Heart left ventricle (tissue), 13 donors: ENCODE measurements at regions not wholly inside any gene's neighbourhood (a gene's known extent, or its start where the extent isn't known, plus 50 kb on each side); places are given as distances from the start of the nearest gene placed in this dataset.

Source experiments
- POLR2A ChIP-seq, 2 donors: fragments of 450-650 bp; IDR thresholded peaks; one replicate each; pipeline ENCODE4 v1.6.1; 2017; ENCODE audit warnings: antibody characterized with exemption in 2 of 2, mild to moderate bottlenecking in 2 of 2, moderate library complexity in 2 of 2
- TF ChIP-seq, protein P1 (sequence below), 12 donors: fragments of 200-600 bp; sonication (generic) in 4 of 12; IDR thresholded peaks; one replicate each; pipeline versions ENCODE4 v1.5.0 to v1.8.0; 2018 to 2022; ENCODE audit warnings: antibody characterized with exemption in 12 of 12, mild to moderate bottlenecking in 5 of 12
- donor health status: ischemic (EF 13 %, LVEDD 7.1; RV severe dilation, severe dysfunction).
- donor health status: DM: no; HTN: yes; CAD: no.
- donor health status: DM: no; HTN: no; CAD: no.
- donor health status: ischemic (EF 25% LVEDD 6.9; RV normal size, moderate dysfunction).
- donor health status: ischemic (EF 25% LVEDD 5.7; RV mildly dilated, moderate dysfunction).
- donor health status: ischemic (EF 35%, LVEDD 5.7; RV mildly dilated, moderate dysfunction).
- donor health status: nonischemic (EF 11% LVEDD 7.7; RV severe dilation, severe dysfunction).
- donor health status: DM: yes; HTN: yes; CAD: no.
- donor health status: PGD.
- donor health status: ischemic (EF 29% LVEDD 5.4; RV normal size, mild dysfunction).
- donor health status: nonischemic (EF 23%, LVEDD 6.1; RV moderate dilation, normal function).

DNA sequence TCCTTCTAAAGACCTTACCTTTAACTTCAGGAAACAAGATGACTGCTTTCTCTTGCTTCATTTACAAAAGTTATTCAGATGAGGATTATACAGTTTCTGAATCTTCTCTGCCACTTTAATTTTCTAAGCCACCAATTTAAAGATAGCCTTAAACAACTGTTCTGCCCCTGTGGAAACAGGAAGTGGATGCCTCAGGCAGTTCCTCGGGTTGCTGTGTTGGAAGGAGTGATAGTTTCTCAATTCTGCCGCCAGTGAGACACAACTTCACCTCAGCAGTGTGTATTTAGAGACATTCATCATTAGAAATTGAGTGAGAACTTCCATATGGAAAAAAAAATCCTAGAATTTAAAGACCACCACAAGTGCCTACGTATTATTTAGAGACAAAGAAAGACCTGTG is 475.1 kb upstream of the WWC1 start:
- TF ChIP-seq, protein P1, sequence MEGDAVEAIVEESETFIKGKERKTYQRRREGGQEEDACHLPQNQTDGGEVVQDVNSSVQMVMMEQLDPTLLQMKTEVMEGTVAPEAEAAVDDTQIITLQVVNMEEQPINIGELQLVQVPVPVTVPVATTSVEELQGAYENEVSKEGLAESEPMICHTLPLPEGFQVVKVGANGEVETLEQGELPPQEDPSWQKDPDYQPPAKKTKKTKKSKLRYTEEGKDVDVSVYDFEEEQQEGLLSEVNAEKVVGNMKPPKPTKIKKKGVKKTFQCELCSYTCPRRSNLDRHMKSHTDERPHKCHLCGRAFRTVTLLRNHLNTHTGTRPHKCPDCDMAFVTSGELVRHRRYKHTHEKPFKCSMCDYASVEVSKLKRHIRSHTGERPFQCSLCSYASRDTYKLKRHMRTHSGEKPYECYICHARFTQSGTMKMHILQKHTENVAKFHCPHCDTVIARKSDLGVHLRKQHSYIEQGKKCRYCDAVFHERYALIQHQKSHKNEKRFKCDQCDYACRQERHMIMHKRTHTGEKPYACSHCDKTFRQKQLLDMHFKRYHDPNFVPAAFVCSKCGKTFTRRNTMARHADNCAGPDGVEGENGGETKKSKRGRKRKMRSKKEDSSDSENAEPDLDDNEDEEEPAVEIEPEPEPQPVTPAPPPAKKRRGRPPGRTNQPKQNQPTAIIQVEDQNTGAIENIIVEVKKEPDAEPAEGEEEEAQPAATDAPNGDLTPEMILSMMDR (IDR thresholded peaks at IDR 0.05): no peak
- TF ChIP-seq POLR2A (IDR thresholded peaks at IDR 0.05): no peak
